ENCODE measurements at regions not wholly inside any gene's neighbourhood (a gene's known extent, or its start where the extent isn't known, plus 50 kb on each side); places are given as distances from the start of the nearest gene placed in this dataset.

DNA sequence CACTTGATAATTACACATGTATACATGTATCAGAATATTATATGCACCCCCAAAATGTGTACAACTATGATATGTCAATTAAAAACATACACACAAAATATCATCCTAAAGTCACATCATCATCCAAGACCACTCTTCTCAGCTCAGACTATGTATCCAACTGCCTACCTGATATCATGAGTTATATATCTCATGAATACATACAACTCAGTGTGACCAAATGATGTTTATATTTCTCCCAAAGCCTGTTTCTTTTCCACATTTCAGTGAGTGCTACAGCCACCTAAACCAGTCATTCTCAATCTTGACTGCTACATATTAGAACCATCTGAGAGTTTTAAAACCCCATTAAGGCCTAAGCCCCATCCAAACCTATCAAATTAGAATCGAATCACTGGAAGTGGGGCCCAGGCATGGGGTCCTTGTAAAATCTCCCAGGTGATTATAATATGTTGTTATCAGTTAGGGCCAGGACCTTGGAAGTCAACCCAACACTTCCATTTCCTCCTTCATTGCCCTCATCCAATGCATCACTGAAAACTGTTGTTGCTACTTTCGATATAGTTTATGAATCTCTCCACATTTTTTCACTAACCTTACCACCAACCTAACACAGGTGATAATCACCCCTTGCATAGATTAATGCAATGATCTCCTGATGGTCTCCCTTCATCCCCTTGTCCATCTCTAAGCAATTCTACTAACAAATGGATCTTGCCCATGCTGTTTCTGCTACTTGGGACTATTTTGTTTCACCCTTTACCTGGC, 53.8 kb upstream of the ITGB8 start:
- in situ Hi-C loops (cut with HindIII; ENCODE audit: low pct_ligation_motif_present, low sequenced_read_pairs): no loop called here
- H3K36me3 ChIP-seq (replicated peaks): no peaks in the 10 kb centered on the region
- no peak overlapping the region for H3K4me3 ChIP-seq (ENCODE audit: low read depth, low read length)
- H3K27ac ChIP-seq: no peak overlapping the region
- DNase-seq: no peak
- TF ChIP-seq, protein P1, sequence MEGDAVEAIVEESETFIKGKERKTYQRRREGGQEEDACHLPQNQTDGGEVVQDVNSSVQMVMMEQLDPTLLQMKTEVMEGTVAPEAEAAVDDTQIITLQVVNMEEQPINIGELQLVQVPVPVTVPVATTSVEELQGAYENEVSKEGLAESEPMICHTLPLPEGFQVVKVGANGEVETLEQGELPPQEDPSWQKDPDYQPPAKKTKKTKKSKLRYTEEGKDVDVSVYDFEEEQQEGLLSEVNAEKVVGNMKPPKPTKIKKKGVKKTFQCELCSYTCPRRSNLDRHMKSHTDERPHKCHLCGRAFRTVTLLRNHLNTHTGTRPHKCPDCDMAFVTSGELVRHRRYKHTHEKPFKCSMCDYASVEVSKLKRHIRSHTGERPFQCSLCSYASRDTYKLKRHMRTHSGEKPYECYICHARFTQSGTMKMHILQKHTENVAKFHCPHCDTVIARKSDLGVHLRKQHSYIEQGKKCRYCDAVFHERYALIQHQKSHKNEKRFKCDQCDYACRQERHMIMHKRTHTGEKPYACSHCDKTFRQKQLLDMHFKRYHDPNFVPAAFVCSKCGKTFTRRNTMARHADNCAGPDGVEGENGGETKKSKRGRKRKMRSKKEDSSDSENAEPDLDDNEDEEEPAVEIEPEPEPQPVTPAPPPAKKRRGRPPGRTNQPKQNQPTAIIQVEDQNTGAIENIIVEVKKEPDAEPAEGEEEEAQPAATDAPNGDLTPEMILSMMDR (IDR thresholded peaks at IDR 0.05; ENCODE audit: low read depth, low read length, missing control alignments): no peak
- no peaks in the 10 kb centered on the region for H3K27me3 ChIP-seq (replicated peaks)

DNA sequence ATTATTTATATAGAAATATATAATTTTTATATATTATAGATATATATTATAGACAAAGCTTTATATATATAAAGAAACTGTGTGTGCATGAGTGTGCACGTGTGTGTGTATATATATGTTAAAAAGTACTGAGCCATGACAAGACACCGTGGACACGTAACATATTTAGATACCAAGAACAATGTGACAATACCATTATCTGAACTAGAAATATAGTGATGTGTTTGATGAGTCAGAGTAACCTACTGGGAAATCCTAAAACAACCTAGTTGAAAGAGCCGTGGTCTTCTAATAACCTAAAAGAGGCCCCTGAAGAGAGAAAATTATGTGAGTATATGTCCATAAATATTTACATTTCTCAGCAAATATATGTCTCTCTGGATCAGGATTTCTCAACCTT, 50.7 kb upstream of the ITGB8 start:
- in situ Hi-C loops (cut with HindIII; ENCODE audit: low pct_ligation_motif_present, low sequenced_read_pairs): no loop called here
- TF ChIP-seq, protein P1 (IDR thresholded peaks at IDR 0.05; ENCODE audit: low read depth, low read length, missing control alignments): no peak
- Histone ChIP-seq H3K27ac (no peak overlapping the region), H3K4me3 (ENCODE audit: low read depth, low read length) (no peak overlapping the region), H3K36me3 (replicated peaks) (no peaks in the 10 kb centered on the region), H3K27me3 (replicated peaks) (no peaks in the 10 kb centered on the region)
- no peak for DNase-seq

DNA sequence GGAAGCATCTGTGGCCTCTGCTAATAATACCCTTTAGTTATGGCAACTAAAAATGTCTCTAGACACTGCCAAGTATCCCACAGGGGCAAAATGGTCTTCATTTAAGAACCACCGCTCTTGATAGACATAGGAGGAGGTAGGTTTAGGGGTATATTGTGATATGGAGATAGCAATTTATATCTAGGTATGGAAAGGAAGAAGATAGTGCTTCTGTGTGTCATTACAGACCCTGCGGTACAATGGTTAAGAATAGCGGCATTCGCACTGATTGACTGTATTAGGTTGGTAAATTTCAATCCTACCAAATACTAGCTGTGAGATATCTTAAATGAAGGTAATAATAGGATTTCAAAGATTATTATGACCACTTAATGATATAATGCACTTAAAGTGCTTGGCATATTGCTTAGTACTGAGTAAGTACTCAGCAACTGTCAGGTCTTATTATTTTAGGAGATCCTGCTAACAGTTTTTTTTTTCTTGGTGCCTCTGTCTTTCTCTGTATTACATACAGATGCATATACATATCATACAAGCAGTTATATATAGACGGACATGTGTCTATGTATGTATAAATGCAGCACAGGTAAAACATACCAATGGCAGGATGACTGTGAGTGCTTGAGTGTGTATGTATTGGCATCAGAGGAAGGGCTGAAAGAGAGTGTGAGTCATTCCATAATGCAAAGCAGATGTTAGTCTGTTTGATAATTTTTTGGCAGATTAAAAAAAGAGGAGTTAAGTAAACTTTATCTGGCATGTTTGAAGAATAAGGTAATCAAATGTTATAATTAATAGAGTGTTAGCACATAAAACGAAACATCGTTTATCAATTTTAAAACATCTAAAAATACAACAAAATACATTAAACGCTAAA, 50.0 kb upstream of the ITGB8 start:
- peak; percentile 71 for DNase-seq

More for the DNA sequence above, 50.0 kb upstream of the ITGB8 start:
- no peaks in the 10 kb centered on the region for H3K36me3 ChIP-seq (replicated peaks)
- TF ChIP-seq, protein P1 (IDR thresholded peaks at IDR 0.05; ENCODE audit: low read depth, low read length, missing control alignments): no peak
- no peak overlapping the region for H3K27ac ChIP-seq
- no peaks in the 10 kb centered on the region for H3K27me3 ChIP-seq (replicated peaks)
- no peak overlapping the region for H3K4me3 ChIP-seq (ENCODE audit: low read depth, low read length)
- in situ Hi-C loops (cut with HindIII; ENCODE audit: low pct_ligation_motif_present, low sequenced_read_pairs): no loop called here

Measured in brain microvascular endothelial cell (primary cell).